ENCODE measurements at regions not wholly inside any gene's neighbourhood (a gene's known extent, or its start where the extent isn't known, plus 50 kb on each side); places are given as distances from the start of the nearest gene placed in this dataset.

DNA sequence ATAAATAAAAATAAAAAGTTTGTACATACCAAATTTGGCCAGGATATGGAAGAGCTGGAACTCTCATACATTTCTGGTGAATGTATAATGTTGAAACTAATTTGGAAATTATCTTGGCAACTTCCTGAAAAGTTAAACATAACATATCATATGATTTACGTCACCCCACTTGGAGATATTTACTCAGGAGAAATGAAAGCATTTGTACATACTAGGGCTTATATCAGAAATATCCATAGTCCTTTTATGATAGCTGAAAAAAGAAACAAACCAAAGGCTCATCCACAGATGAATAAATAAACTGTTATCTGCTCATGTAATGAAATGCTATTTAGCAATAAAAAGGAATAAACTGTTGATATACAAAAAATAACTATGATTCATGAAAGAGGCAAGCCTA lies 318.2 kb upstream of the NRXN1 start:
- TF ChIP-seq, protein P1, sequence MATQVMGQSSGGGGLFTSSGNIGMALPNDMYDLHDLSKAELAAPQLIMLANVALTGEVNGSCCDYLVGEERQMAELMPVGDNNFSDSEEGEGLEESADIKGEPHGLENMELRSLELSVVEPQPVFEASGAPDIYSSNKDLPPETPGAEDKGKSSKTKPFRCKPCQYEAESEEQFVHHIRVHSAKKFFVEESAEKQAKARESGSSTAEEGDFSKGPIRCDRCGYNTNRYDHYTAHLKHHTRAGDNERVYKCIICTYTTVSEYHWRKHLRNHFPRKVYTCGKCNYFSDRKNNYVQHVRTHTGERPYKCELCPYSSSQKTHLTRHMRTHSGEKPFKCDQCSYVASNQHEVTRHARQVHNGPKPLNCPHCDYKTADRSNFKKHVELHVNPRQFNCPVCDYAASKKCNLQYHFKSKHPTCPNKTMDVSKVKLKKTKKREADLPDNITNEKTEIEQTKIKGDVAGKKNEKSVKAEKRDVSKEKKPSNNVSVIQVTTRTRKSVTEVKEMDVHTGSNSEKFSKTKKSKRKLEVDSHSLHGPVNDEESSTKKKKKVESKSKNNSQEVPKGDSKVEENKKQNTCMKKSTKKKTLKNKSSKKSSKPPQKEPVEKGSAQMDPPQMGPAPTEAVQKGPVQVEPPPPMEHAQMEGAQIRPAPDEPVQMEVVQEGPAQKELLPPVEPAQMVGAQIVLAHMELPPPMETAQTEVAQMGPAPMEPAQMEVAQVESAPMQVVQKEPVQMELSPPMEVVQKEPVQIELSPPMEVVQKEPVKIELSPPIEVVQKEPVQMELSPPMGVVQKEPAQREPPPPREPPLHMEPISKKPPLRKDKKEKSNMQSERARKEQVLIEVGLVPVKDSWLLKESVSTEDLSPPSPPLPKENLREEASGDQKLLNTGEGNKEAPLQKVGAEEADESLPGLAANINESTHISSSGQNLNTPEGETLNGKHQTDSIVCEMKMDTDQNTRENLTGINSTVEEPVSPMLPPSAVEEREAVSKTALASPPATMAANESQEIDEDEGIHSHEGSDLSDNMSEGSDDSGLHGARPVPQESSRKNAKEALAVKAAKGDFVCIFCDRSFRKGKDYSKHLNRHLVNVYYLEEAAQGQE (IDR thresholded peaks at IDR 0.05; ENCODE audit: insufficient read depth in 1 of 2, low read depth in 2 of 2, low read length in 2 of 2): no peak

DNA sequence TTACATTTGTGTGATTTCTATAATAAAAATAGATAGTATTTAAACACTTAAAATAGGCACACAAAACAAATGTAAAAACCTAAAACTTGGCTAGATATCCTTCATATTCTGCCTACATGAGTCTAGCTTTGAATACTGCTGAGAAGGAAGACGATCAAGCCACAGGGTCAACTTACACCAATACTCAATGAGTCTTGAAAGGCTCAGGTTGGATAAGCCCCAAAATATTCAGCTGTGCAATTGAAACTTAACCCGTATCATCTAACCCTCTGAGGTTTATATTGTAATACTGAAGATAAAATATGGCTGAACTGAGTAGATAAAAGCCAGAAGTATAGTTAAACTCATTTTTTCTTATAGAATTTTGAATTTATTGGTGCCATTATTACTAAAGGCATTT lies 313.0 kb upstream of the NRXN1 start:
- TF ChIP-seq TAF1 (IDR thresholded peaks at IDR 0.05; ENCODE audit: borderline replicate concordance, insufficient read depth, low read length) (no peak), FOXP2 (optimal IDR thresholded peaks at IDR 0.05; ENCODE audit: borderline replicate concordance, extremely low read depth, extremely low read length, insufficient read depth) (no peak), SIN3A (IDR thresholded peaks at IDR 0.05; ENCODE audit: borderline replicate concordance, insufficient read depth, low read length) (no peak), POLR2AphosphoS5 (IDR thresholded peaks at IDR 0.05; ENCODE audit: low read depth, low read length) (no peak)
- TF ChIP-seq, protein P1 (IDR thresholded peaks at IDR 0.05; ENCODE audit: insufficient read depth in 1 of 2, low read depth in 2 of 2, low read length in 2 of 2): no peak

DNA sequence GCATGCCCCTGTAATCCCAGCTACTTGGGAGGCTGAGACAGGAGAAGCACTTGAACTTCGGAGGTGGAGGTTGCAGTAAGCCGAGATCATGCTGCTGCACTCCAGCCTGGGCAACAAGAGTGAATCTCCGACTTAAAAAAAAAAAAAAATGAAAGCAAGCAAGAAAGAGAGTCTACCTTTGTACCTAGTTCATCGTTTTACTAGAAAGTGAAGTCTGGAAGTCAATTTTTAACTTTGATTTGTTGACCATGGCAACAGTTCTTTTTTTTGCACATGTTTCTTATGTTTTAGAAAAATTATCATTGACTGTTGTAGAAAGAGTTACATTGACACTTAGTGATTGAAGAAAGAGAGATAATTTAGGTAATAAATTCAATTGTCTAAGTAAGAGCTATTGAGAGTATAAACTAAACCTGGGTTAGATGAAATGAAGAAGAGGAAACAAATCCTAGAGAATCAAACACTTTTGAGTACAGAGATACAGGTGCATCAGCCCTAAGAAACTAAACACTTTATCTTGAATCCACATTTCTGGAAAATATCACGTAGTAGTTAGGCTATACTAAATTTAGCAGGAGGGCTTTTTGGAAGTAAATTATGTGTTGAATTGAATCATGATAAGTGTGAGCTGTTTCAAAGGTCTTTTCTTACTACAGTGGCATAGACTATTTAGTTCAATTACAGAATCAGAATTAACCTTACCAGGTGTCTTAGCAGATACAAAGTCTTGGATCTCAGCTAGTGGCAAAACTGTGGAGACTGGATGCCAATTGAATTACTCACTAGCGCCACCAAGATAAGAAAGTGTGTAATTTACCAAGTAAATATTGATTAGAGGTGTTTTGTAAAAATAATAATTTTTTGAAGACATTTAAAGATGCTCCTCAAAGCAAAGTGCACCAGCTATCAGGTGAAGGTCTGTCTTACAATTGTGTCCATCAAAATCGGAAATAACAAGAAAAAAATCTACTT lies 303.4 kb upstream of the NRXN1 start:
- TF ChIP-seq FOXP2 (optimal IDR thresholded peaks at IDR 0.05; ENCODE audit: borderline replicate concordance, extremely low read depth, extremely low read length, insufficient read depth) (no peak), TAF1 (IDR thresholded peaks at IDR 0.05; ENCODE audit: borderline replicate concordance, insufficient read depth, low read length) (no peak), SIN3A (IDR thresholded peaks at IDR 0.05; ENCODE audit: borderline replicate concordance, insufficient read depth, low read length) (no peak), POLR2AphosphoS5 (IDR thresholded peaks at IDR 0.05; ENCODE audit: low read depth, low read length) (no peak)
- TF ChIP-seq, protein P1 (IDR thresholded peaks at IDR 0.05; ENCODE audit: insufficient read depth in 1 of 2, low read depth in 2 of 2, low read length in 2 of 2): no peak

DNA sequence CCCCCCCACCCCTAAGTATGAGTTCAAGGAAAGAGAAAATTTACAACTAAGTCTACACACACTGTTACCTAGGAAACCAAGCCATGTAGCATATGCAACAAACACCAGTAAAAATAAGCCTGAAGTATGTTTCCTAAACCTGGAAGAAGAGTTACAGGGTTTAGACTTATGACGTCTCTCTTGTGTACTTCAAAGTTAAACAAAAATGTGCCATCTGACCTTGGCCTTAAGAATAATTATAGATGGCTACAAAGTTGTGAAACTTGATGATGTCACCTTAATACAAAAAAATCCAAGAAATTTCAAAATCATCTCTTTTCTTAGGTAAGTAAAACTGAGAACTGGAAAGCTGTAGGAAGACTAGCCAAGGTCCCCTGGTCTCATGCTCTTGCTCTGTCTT lies 297.6 kb upstream of the NRXN1 start:
- TF ChIP-seq TAF1 (IDR thresholded peaks at IDR 0.05; ENCODE audit: borderline replicate concordance, insufficient read depth, low read length): no peak
- no peak for TF ChIP-seq SIN3A (IDR thresholded peaks at IDR 0.05; ENCODE audit: borderline replicate concordance, insufficient read depth, low read length)
- TF ChIP-seq, protein P1 (IDR thresholded peaks at IDR 0.05; ENCODE audit: insufficient read depth in 1 of 2, low read depth in 2 of 2, low read length in 2 of 2): no peak

DNA sequence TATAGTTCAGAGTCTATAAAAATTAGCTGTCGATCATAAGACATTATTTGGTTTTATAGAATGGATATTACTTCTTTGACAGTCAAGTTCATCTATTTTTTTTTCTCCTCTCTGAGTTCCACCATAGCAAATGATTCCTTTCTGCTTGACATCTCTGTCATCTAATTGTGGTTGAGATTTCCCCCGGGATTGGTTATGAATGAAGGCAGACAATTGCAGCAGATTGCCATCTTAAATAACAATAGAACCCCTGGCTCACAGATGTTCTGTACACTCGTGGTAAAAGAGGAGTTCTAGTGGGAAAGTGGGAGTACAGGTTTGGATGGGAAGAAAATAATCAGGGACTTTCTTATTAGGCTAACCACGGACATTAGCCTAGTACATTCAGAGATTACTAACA lies 292.1 kb upstream of the NRXN1 start:
- TF ChIP-seq FOXP2 (optimal IDR thresholded peaks at IDR 0.05; ENCODE audit: borderline replicate concordance, extremely low read depth, extremely low read length, insufficient read depth) (no peak), TAF1 (IDR thresholded peaks at IDR 0.05; ENCODE audit: borderline replicate concordance, insufficient read depth, low read length) (no peak), POLR2AphosphoS5 (IDR thresholded peaks at IDR 0.05; ENCODE audit: low read depth, low read length) (no peak), SIN3A (IDR thresholded peaks at IDR 0.05; ENCODE audit: borderline replicate concordance, insufficient read depth, low read length) (no peak)
- TF ChIP-seq, protein P1 (IDR thresholded peaks at IDR 0.05; ENCODE audit: insufficient read depth in 1 of 2, low read depth in 2 of 2, low read length in 2 of 2): no peak

All from PFSK-1 (cell line).